ENCODE measurements at regions not wholly inside any gene's neighbourhood (a gene's known extent, or its start where the extent isn't known, plus 50 kb on each side); places are given as distances from the start of the nearest gene placed in this dataset.

- TF ChIP-seq POLR2AphosphoS5 (IDR thresholded peaks at IDR 0.05) (no peak), CTCF (IDR thresholded peaks at IDR 0.05) (no peak)
Observed at GRCh38 chr11:112817376-112817775, 143.8 kb upstream of the NCAM1 start.

Data from transverse colon (tissue), 4 donors.